ENCODE measurements at regions not wholly inside any gene's neighbourhood (a gene's known extent, or its start where the extent isn't known, plus 50 kb on each side); places are given as distances from the start of the nearest gene placed in this dataset.

GRCh38 chr2:9091811-9092210 is 88.3 kb upstream of the MBOAT2 start:
- no peaks in the 10 kb centered on the region for H3K9me3 ChIP-seq
- TF ChIP-seq EP300 (IDR thresholded peaks at IDR 0.05; ENCODE audit: low read depth), result no peak
- TF ChIP-seq POLR2AphosphoS5 (IDR thresholded peaks at IDR 0.05), result no peak
- TF ChIP-seq POLR2A (IDR thresholded peaks at IDR 0.05), result no peak
- TF ChIP-seq CTCF (IDR thresholded peaks at IDR 0.05), result no peak
- H3K27ac ChIP-seq, result no peak overlapping the region
- DNase-seq, result no peak
- WGBS, 2 donors (ENCODE audit: low coverage in 1 of 2), result 69 to 72% methylated on average over 1 of the region's 1 CpG
- H3K4me3 ChIP-seq, result no peak overlapping the region
- no peaks in the 10 kb centered on the region for H3K36me3 ChIP-seq
- peaks cover 4 to 12% (median 9%) of the 10 kb centered on the region in 4 donors for H3K4me1 ChIP-seq
- intact Hi-C loops (cut with DNase I; ENCODE audit: low total_unique reads), result no loop called here
- in situ Hi-C loops (cut with MboI; ENCODE audit: low pct_ligation_motif_present in 1 of 4, low pct_unique_long_range_greater_than_20kb in 1 of 4, low sequenced_read_pairs in 3 of 4), result no loop called here
- no peaks in the 10 kb centered on the region for H3K27me3 ChIP-seq

- intact Hi-C loops (cut with DNase I; ENCODE audit: low total_unique reads), result no loop called here
- DNase-seq, result no peak
- in situ Hi-C loops (cut with MboI; ENCODE audit: low pct_ligation_motif_present in 1 of 4, low pct_unique_long_range_greater_than_20kb in 1 of 4, low sequenced_read_pairs in 3 of 4), result no loop called here
- Histone ChIP-seq H3K4me1 (no peaks in the 10 kb centered on the region), H3K36me3 (no peaks in the 10 kb centered on the region), H3K27me3 (no peaks in the 10 kb centered on the region), H3K27ac (no peak overlapping the region), H3K4me3 (no peak overlapping the region), H3K9me3 (no peaks in the 10 kb centered on the region)
- no peak for TF ChIP-seq POLR2A (IDR thresholded peaks at IDR 0.05)
- no peak for TF ChIP-seq EP300 (IDR thresholded peaks at IDR 0.05; ENCODE audit: low read depth)
- TF ChIP-seq CTCF (IDR thresholded peaks at IDR 0.05), result no peak
- no peak for TF ChIP-seq POLR2AphosphoS5 (IDR thresholded peaks at IDR 0.05)
- WGBS, 2 donors (ENCODE audit: low coverage in 1 of 2), result 67 to 96% methylated on average over 4 to 5 of the region's 5 CpGs
Observed at GRCh38 chr2:9089831-9090230, 86.3 kb upstream of the MBOAT2 start.

- Histone ChIP-seq H3K9me3 (no peaks in the 10 kb centered on the region), H3K36me3 (no peaks in the 10 kb centered on the region), H3K4me1 (no peaks in the 10 kb centered on the region), H3K27me3 (no peaks in the 10 kb centered on the region), H3K4me3 (no peak overlapping the region), H3K27ac (no peak overlapping the region)
- no peak for DNase-seq
- in situ Hi-C loops (cut with MboI; ENCODE audit: low pct_ligation_motif_present in 1 of 4, low pct_unique_long_range_greater_than_20kb in 1 of 4, low sequenced_read_pairs in 3 of 4) (no loop called here), intact Hi-C loops (cut with DNase I; ENCODE audit: low total_unique reads) (no loop called here)
- no peak for TF ChIP-seq EP300 (IDR thresholded peaks at IDR 0.05; ENCODE audit: low read depth)
- TF ChIP-seq CTCF (IDR thresholded peaks at IDR 0.05), result no peak
- no peak for TF ChIP-seq POLR2AphosphoS5 (IDR thresholded peaks at IDR 0.05)
- TF ChIP-seq POLR2A (IDR thresholded peaks at IDR 0.05), result no peak
- WGBS, 2 donors (ENCODE audit: low coverage in 1 of 2), result 29 to 54% methylated on average over 3 to 6 of the region's 6 CpGs
Observed at GRCh38 chr2:9087121-9087681, 83.7 kb upstream of the MBOAT2 start.

GRCh38 chr2:9086465-9086864 is 83.0 kb upstream of the MBOAT2 start:
- Histone ChIP-seq H3K4me3 (no peak overlapping the region), H3K27ac (no peak overlapping the region), H3K36me3 (no peaks in the 10 kb centered on the region), H3K9me3 (no peaks in the 10 kb centered on the region), H3K4me1 (no peaks in the 10 kb centered on the region), H3K27me3 (no peaks in the 10 kb centered on the region)
- in situ Hi-C loops (cut with MboI; ENCODE audit: low pct_ligation_motif_present in 1 of 4, low pct_unique_long_range_greater_than_20kb in 1 of 4, low sequenced_read_pairs in 3 of 4), result no loop called here
- intact Hi-C loops (cut with DNase I; ENCODE audit: low total_unique reads), result no loop called here
- DNase-seq, result no peak
- WGBS, 2 donors (ENCODE audit: low coverage in 1 of 2), result 66 to 78% methylated on average over 3 to 7 of the region's 7 CpGs
- TF ChIP-seq EP300 (IDR thresholded peaks at IDR 0.05; ENCODE audit: low read depth) (no peak), POLR2AphosphoS5 (IDR thresholded peaks at IDR 0.05) (no peak), POLR2A (IDR thresholded peaks at IDR 0.05) (no peak), CTCF (IDR thresholded peaks at IDR 0.05) (no peak)

All from transverse colon (tissue), 4 donors.